ENCODE measurements at regions not wholly inside any gene's neighbourhood (a gene's known extent, or its start where the extent isn't known, plus 50 kb on each side); places are given as distances from the start of the nearest gene placed in this dataset.

GRCh38 chr13:69077267-69077666 is 1030.4 kb upstream of the ATXN8OS start:
- TF ChIP-seq CTCF (IDR thresholded peaks at IDR 0.05) (no peak), EP300 (IDR thresholded peaks at IDR 0.05) (no peak)
